ENCODE measurements at regions not wholly inside any gene's neighbourhood (a gene's known extent, or its start where the extent isn't known, plus 50 kb on each side); places are given as distances from the start of the nearest gene placed in this dataset.

DNA sequence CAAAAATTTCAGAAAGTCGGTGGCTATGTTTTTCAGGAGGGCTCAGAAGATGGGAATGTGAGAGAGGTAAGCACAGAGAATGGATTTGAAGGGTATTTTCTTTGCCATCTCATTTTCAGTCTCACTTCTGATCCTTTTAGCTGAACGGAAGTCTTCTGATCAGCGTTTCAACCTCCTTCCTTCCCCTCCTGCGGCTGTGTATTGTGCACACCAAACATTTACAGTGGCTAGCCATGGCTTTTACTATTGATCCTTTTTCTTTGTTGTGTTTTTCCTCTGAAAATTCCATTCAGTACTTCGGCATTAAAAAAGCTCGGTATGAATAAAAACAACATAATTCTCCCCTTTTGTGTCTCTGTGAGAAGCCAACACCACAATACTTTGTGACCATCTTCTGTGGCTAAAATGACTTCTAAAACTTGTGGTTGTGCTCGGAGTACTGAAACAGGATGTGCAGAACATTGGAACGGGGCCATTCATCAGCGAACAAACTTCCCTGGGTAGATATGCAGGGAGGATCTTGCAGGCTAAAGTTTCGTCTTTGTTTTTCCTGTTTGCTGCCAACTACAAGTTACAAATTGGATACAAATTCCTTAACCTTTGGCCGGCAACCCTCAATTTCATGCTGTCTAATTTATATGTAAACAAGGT lies 260.8 kb upstream of the FAM98A start:
- Histone ChIP-seq H4K20me1 (replicated peaks in 1 of 2; ENCODE audit: control insufficient read depth in 1 of 2, insufficient read depth in 2 of 2, low read length in 2 of 2) (no peaks in the 10 kb centered on the region), H2BK15ac (ENCODE audit: low read length) (no peak overlapping the region), H3K4me2 (ENCODE audit: insufficient read depth in 1 of 2, low read depth in 2 of 2, low read length in 2 of 2) (no peak overlapping the region), H2AK5ac (ENCODE audit: low read depth, low read length) (no peak overlapping the region), H3K4me1 (replicated peaks in 1 of 4; ENCODE audit: control insufficient read depth in 3 of 4, insufficient read depth in 4 of 4, low read length in 3 of 4) (peaks cover 0 to 2% (median 0%) of the 10 kb centered on the region in 4 experiments; a peak in 2 of 7 replicates), H3K56ac (replicated peaks; ENCODE audit: insufficient read length, low read depth, low read length) (no peak overlapping the region), H3K79me2 (ENCODE audit: control insufficient read depth in 1 of 2, insufficient read depth in 2 of 2, low read length in 2 of 2) (no peaks in the 10 kb centered on the region), H3K9me3 (ENCODE audit: insufficient read depth in 2 of 2, low read depth in 1 of 2, low read length in 1 of 2) (peaks cover 0 to 8% of the 10 kb centered on the region in 2 experiments; a peak in 1 of 4 replicates), H3K27ac (ENCODE audit: low read depth, low read length) (no peak overlapping the region), H2BK5ac (ENCODE audit: low read depth, low read length) (no peak overlapping the region), H2AFZ (ENCODE audit: low read length) (peak overlapping the region; percentile 55; the same call in 1 of the 2 replicates), H2BK120ac (replicated peaks; ENCODE audit: low read depth, low read length) (no peak overlapping the region), H3K9ac (replicated peaks in 1 of 4; ENCODE audit: extremely low read depth in 1 of 4, low read depth in 3 of 4, low read length in 3 of 4) (no peak overlapping the region), H4K5ac (ENCODE audit: insufficient read length, low read depth, low read length) (no peak overlapping the region), H3K4ac (replicated peaks; ENCODE audit: insufficient read length, low read depth, low read length) (no peak overlapping the region), H3K36me3 (ENCODE audit: control insufficient read depth in 2 of 4, insufficient read depth in 4 of 4, low read length in 3 of 4) (no peaks in the 10 kb centered on the region), H2BK20ac (ENCODE audit: low read length) (no peak overlapping the region), H4K8ac (ENCODE audit: extremely low read depth, insufficient read depth, low read length) (no peak overlapping the region), H3K4me3 (ENCODE audit: extremely low read depth in 1 of 4, insufficient read depth in 2 of 4, low read depth in 3 of 4, low read length in 4 of 4) (no peak overlapping the region), H4K91ac (replicated peaks; ENCODE audit: insufficient read length, low read length) (no peak overlapping the region), H3K27me3 (replicated peaks in 1 of 4; ENCODE audit: control insufficient read depth in 3 of 4, extremely low read depth in 1 of 4, insufficient read depth in 3 of 4, low read length in 3 of 4) (no peaks in the 10 kb centered on the region), H3K18ac (ENCODE audit: extremely low read depth, low read length) (no peak overlapping the region), H3K14ac (ENCODE audit: insufficient read length) (no peak overlapping the region), H3K23ac (ENCODE audit: insufficient read length) (no peak overlapping the region), H2BK12ac (ENCODE audit: low read depth, low read length) (no peak overlapping the region), H3K23me2 (ENCODE audit: low read depth, low read length) (no peaks in the 10 kb centered on the region), H3K79me1 (ENCODE audit: low read depth, low read length) (no peaks in the 10 kb centered on the region)
- FAIRE-seq = no peak
- no peak for DNase-seq (ENCODE audit: low read depth in 1 of 2, low spot score in 2 of 2)
- POLR2A ChIA-PET (ENCODE audit: partially characterized antibody) = no interaction called here
- WGBS, 2 experiments (ENCODE audit: extremely low coverage in 1 of 2, insufficient coverage in 1 of 2, insufficient read length in 1 of 2, insufficient replicate concordance in 2 of 2, low coverage in 1 of 2, low lambda C conversion rate in 2 of 2, missing lambda C conversion rate in 1 of 2) = 83% methylated on average over 11 of the region's 11 CpGs; no CpG with 5 or more reads in 1 of the 2 experiments
- CTCF ChIA-PET (ENCODE audit: partially characterized antibody) = no interaction called here
- TF ChIP-seq KDM1A (IDR thresholded peaks at IDR 0.05; ENCODE audit: borderline replicate concordance, low read length) = no peak
- no peak for TF ChIP-seq NANOG (IDR thresholded peaks at IDR 0.05; ENCODE audit: insufficient read depth, low read depth, low read length, poor library complexity, severe bottlenecking)
- TF ChIP-seq SIN3A (conservative IDR thresholded peaks at IDR 0.05 in 1 of 2, IDR thresholded peaks at IDR 0.05 in 1 of 2; ENCODE audit: low read depth in 1 of 2, low read length in 2 of 2) = no peak
- TF ChIP-seq BCL11A (IDR thresholded peaks at IDR 0.05; ENCODE audit: low read depth in 2 of 2, low read length in 2 of 2) = no peak
- TF ChIP-seq FOSL1 (IDR thresholded peaks at IDR 0.05; ENCODE audit: insufficient read depth, low read depth, low read length) = no peak
- TF ChIP-seq ASH2L (IDR thresholded peaks at IDR 0.05; ENCODE audit: low read length) = no peak
- no peak for TF ChIP-seq CTBP2 (IDR thresholded peaks at IDR 0.05; ENCODE audit: borderline replicate concordance, insufficient read depth, insufficient read length, low read length)
- TF ChIP-seq CEBPB (IDR thresholded peaks at IDR 0.05; ENCODE audit: low read depth, low read length) = no peak
- TF ChIP-seq KDM5A (IDR thresholded peaks at IDR 0.05; ENCODE audit: low read length) = no peak
- TF ChIP-seq TCF12 (IDR thresholded peaks at IDR 0.05; ENCODE audit: low read depth, low read length) = no peak
- no peak for TF ChIP-seq POU5F1 (IDR thresholded peaks at IDR 0.05; ENCODE audit: low read depth, low read length)
- TF ChIP-seq JUN (IDR thresholded peaks at IDR 0.05; ENCODE audit: low read depth, low read length) = no peak
- no peak for TF ChIP-seq SP4 (IDR thresholded peaks at IDR 0.05; ENCODE audit: low read length)
- TF ChIP-seq EZH2 (IDR thresholded peaks at IDR 0.05; ENCODE audit: low read depth, low read length, severe bottlenecking) = no peak

Measured in H1 (cell line).